ENCODE measurements at regions not wholly inside any gene's neighbourhood (a gene's known extent, or its start where the extent isn't known, plus 50 kb on each side); places are given as distances from the start of the nearest gene placed in this dataset.
"Not testable (repeated sequence)": the region's sequence is repeated elsewhere in the genome, so short reads cannot be mapped to it uniquely, and the experiment has no call there.

DNA sequence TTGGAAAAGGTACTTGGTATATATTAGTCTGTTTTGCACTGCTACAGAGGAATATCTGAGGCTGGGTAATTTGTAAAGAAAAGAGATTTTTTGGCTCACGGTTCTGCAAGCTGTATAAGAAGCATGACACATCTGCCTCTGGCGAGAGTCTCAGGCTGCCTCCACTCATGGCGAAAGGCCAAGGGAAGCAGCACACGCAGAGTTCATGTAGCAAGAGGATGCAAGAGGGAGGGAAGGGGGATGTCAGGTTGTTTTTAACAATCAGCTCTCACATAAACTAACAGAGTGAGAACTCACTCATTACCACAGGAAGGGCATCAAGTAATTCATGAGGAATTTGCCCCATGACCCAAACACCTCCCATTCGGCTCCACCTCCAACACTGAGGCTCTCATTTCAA, 484.8 kb upstream of the DPP6 start:
- H3K9me3 ChIP-seq = no peaks in the 10 kb centered on the region
- H3K36me3 ChIP-seq = no peaks in the 10 kb centered on the region
- H3K4me3 ChIP-seq (ENCODE audit: low read depth, low read length) = no peak overlapping the region
- TF ChIP-seq, protein P1, sequence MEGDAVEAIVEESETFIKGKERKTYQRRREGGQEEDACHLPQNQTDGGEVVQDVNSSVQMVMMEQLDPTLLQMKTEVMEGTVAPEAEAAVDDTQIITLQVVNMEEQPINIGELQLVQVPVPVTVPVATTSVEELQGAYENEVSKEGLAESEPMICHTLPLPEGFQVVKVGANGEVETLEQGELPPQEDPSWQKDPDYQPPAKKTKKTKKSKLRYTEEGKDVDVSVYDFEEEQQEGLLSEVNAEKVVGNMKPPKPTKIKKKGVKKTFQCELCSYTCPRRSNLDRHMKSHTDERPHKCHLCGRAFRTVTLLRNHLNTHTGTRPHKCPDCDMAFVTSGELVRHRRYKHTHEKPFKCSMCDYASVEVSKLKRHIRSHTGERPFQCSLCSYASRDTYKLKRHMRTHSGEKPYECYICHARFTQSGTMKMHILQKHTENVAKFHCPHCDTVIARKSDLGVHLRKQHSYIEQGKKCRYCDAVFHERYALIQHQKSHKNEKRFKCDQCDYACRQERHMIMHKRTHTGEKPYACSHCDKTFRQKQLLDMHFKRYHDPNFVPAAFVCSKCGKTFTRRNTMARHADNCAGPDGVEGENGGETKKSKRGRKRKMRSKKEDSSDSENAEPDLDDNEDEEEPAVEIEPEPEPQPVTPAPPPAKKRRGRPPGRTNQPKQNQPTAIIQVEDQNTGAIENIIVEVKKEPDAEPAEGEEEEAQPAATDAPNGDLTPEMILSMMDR (IDR thresholded peaks at IDR 0.05; ENCODE audit: low read depth, low read length) = no peak
- peaks cover 3% of the 10 kb centered on the region; the same call in 1 of the 2 replicates for H3K27me3 ChIP-seq
- DNase-seq = no peak
- no peaks in the 10 kb centered on the region for H3K4me1 ChIP-seq

- H3K36me3 ChIP-seq; H3K27me3 ChIP-seq; H3K4me1 ChIP-seq; H3K4me3 ChIP-seq (ENCODE audit: low read depth, low read length); H3K9me3 ChIP-seq; DNase-seq: not testable (repeated sequence)
Observed at GRCh38 chr7:153569520-153569919, 482.7 kb upstream of the DPP6 start.

- no peaks in the 10 kb centered on the region for H3K36me3 ChIP-seq
- DNase-seq = no peak
- H3K4me1 ChIP-seq = no peaks in the 10 kb centered on the region
- no peak overlapping the region for H3K4me3 ChIP-seq (ENCODE audit: low read depth, low read length)
- H3K27me3 ChIP-seq = no peaks in the 10 kb centered on the region
- no peaks in the 10 kb centered on the region for H3K9me3 ChIP-seq
- TF ChIP-seq, protein P1 (IDR thresholded peaks at IDR 0.05; ENCODE audit: low read depth, low read length) = no peak
Observed at GRCh38 chr7:153576096-153576495, 476.1 kb upstream of the DPP6 start.

DNA sequence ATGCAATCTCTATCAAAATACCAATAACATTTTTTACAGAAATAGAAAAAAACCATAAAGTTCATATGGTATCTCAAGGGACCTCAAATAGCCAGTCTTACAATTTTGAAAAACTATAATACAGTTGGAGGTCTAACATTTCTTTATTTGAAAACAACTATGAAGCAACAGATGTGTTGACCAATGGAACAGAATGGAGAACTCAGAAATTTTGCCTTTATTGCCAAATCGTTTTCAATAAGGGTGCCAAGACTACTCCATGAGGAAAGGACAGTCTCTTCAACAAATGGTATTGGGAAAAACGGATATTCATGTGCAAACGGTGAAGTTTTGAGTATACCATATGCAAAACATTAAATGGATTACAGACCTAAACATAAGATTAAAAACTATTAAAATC, 470.8 kb upstream of the DPP6 start:
- no peaks in the 10 kb centered on the region for H3K9me3 ChIP-seq
- H3K36me3 ChIP-seq = no peaks in the 10 kb centered on the region
- no peak overlapping the region for H3K4me3 ChIP-seq (ENCODE audit: low read depth, low read length)
- no peak for DNase-seq
- TF ChIP-seq, protein P1 (IDR thresholded peaks at IDR 0.05; ENCODE audit: low read depth, low read length) = no peak
- H3K4me1 ChIP-seq = no peaks in the 10 kb centered on the region
- no peaks in the 10 kb centered on the region for H3K27me3 ChIP-seq

GRCh38 chr7:153584132-153584531, 468.1 kb upstream of the DPP6 start:
- H3K36me3 ChIP-seq = no peaks in the 10 kb centered on the region
- TF ChIP-seq, protein P1 (IDR thresholded peaks at IDR 0.05; ENCODE audit: low read depth, low read length) = no peak

GRCh38 chr7:153588586-153588985, 463.6 kb upstream of the DPP6 start:
- H3K36me3 ChIP-seq = no peaks in the 10 kb centered on the region
- peaks cover 26% of the 10 kb centered on the region for H3K27me3 ChIP-seq
- H3K9me3 ChIP-seq = no peaks in the 10 kb centered on the region
- H3K4me3 ChIP-seq (ENCODE audit: low read depth, low read length) = no peak overlapping the region
- no peak for DNase-seq
- H3K4me1 ChIP-seq = no peaks in the 10 kb centered on the region
- TF ChIP-seq, protein P1 (IDR thresholded peaks at IDR 0.05; ENCODE audit: low read depth, low read length) = no peak

More at GRCh38 chr7:153584132-153584531, 468.1 kb upstream of the DPP6 start:
- H3K9me3 ChIP-seq = no peaks in the 10 kb centered on the region
- H3K4me3 ChIP-seq (ENCODE audit: low read depth, low read length) = no peak overlapping the region
- no peak for DNase-seq
- H3K4me1 ChIP-seq = no peaks in the 10 kb centered on the region
- H3K27me3 ChIP-seq = peaks cover 12% of the 10 kb centered on the region

- H3K27me3 ChIP-seq = peaks cover 26% of the 10 kb centered on the region
- TF ChIP-seq, protein P1 (IDR thresholded peaks at IDR 0.05; ENCODE audit: low read depth, low read length) = no peak
- no peaks in the 10 kb centered on the region for H3K9me3 ChIP-seq
- no peak for DNase-seq
- H3K36me3 ChIP-seq = no peaks in the 10 kb centered on the region
- no peak overlapping the region for H3K4me3 ChIP-seq (ENCODE audit: low read depth, low read length)
- no peaks in the 10 kb centered on the region for H3K4me1 ChIP-seq
Observed at GRCh38 chr7:153590136-153590535, 462.1 kb upstream of the DPP6 start.
